ENCODE measurements at regions not wholly inside any gene's neighbourhood (a gene's known extent, or its start where the extent isn't known, plus 50 kb on each side); places are given as distances from the start of the nearest gene placed in this dataset.

- TF ChIP-seq POLR2AphosphoS5 (IDR thresholded peaks at IDR 0.05; ENCODE audit: low read depth): no peak
- TF ChIP-seq ZNF331 (CRISPR knock-in tag; IDR thresholded peaks at IDR 0.05; ENCODE audit: low read depth): no peak
- TF ChIP-seq ZNF114 (CRISPR knock-in tag; IDR thresholded peaks at IDR 0.05): no peak
- no peak for TF ChIP-seq CREB1 (CRISPR knock-in tag; IDR thresholded peaks at IDR 0.05; ENCODE audit: low read depth)
- no peak for TF ChIP-seq ZNF462 (CRISPR knock-in tag; IDR thresholded peaks at IDR 0.05)
- TF ChIP-seq JUNB (IDR thresholded peaks at IDR 0.05; ENCODE audit: unreplicated experiment): no peak
- TF ChIP-seq CTCF (conservative IDR thresholded peaks at IDR 0.05; ENCODE audit: low read depth in 2 of 2): no peak
- no peak for TF ChIP-seq ETS1 (IDR thresholded peaks at IDR 0.05)
- no peak for TF ChIP-seq EZH2phosphoT487 (IDR thresholded peaks at IDR 0.05; ENCODE audit: unreplicated experiment)
- no peak for TF ChIP-seq STAT1 (IDR thresholded peaks at IDR 0.05; ENCODE audit: unreplicated experiment)
- TF ChIP-seq REST (IDR thresholded peaks at IDR 0.05; ENCODE audit: unreplicated experiment): no peak
- no peak for TF ChIP-seq EZH2 (IDR thresholded peaks at IDR 0.05; ENCODE audit: low read depth, unreplicated experiment)
- no peak for TF ChIP-seq NANOG (IDR thresholded peaks at IDR 0.05; ENCODE audit: borderline replicate concordance)
- Mint-ChIP-seq H3K27ac (no peak overlapping the region), H3K4me3 (no peak overlapping the region), H3K36me3 (ENCODE audit: low read depth) (no peaks in the 10 kb centered on the region; the same call in 2 of the 3 replicates), H3K4me1 (no peaks in the 10 kb centered on the region; the same call in 2 of the 3 replicates), H3K27me3 (ENCODE audit: insufficient read depth, low read depth, poor library complexity) (peaks cover 5% of the 10 kb centered on the region), H3K9me3 (no peaks in the 10 kb centered on the region)
- no peak overlapping the region for H2AFZ ChIP-seq
- ATAC-seq (no peak), DNase-seq (ENCODE audit: low spot score) (no peak)
- H3K36me3 ChIP-seq (ENCODE audit: insufficient read depth): no peaks in the 10 kb centered on the region
- no peaks in the 10 kb centered on the region for H4K20me1 ChIP-seq (replicated peaks; ENCODE audit: insufficient read depth)
- H3K27ac ChIP-seq (ENCODE audit: low read depth): no peak overlapping the region
- no peaks in the 10 kb centered on the region for H3K79me2 ChIP-seq (replicated peaks; ENCODE audit: insufficient read depth)
- H3K9me2 ChIP-seq (ENCODE audit: insufficient read depth): peaks cover 5% of the 10 kb centered on the region; the same call in 1 of the 2 replicates
- no peaks in the 10 kb centered on the region for H3K27me3 ChIP-seq (ENCODE audit: insufficient read depth)
- H3K4me1 ChIP-seq (ENCODE audit: insufficient read depth): no peaks in the 10 kb centered on the region
- H3F3A ChIP-seq (replicated peaks; ENCODE audit: low read depth): no peaks in the 10 kb centered on the region
- no peak overlapping the region for H3K4me3 ChIP-seq
- no peak overlapping the region for H3K4me2 ChIP-seq
Observed at GRCh38 chr1:22332795-22333499, 118.7 kb upstream of the ZBTB40 start.
